Spinal cord (tissue), 9 donors: ENCODE measurements at regions not wholly inside any gene's neighbourhood (a gene's known extent, or its start where the extent isn't known, plus 50 kb on each side); places are given as distances from the start of the nearest gene placed in this dataset.

Source experiments
- DNase-seq, 6 donors: peaks; one replicate each; pipeline versions ENCODE4 v3.0.0 to v3.0.0-alpha.2; 2013 to 2015; ENCODE audit warnings: low spot score in 6 of 6, low read depth in 4 of 6
- H3K27ac ChIP-seq: one replicate; pipeline ENCODE4 v1.5.1; 2013; ENCODE audit warnings: low read depth, low read length, control low read depth
- H3K27me3 ChIP-seq: one replicate; pipeline ENCODE4 v1.6.1; 2013; ENCODE audit warnings: low read length; ENCODE audit not compliant: control insufficient read depth, insufficient read depth
- H3K36me3 ChIP-seq: one replicate; pipeline ENCODE4 v1.6.1; 2013; ENCODE audit warnings: low read length; ENCODE audit not compliant: control insufficient read depth, insufficient read depth
- H3K4me1 ChIP-seq: one replicate; pipeline ENCODE4 v1.6.1; 2013; ENCODE audit warnings: low read length; ENCODE audit not compliant: control insufficient read depth, insufficient read depth
- H3K4me3 ChIP-seq: one replicate; pipeline ENCODE4 v1.5.1; 2013; ENCODE audit warnings: low read depth, low read length, control low read depth
- H3K9me3 ChIP-seq: one replicate; pipeline ENCODE4 v1.6.1; 2013; ENCODE audit warnings: low read length; ENCODE audit not compliant: control insufficient read depth, insufficient read depth
- WGBS: methylation state at CpG from one replicate; pipeline ENCODE4 v1.1.5; 2013; ENCODE audit warnings: missing lambda C conversion rate; ENCODE audit not compliant: insufficient coverage; 5-methylcytosine and 5-hydroxymethylcytosine counted together
- donor health status: healthy.

- Histone ChIP-seq H3K4me3 (no peak overlapping the region), H3K36me3 (no peaks in the 10 kb centered on the region), H3K27me3 (no peaks in the 10 kb centered on the region), H3K4me1 (no peaks in the 10 kb centered on the region), H3K27ac (no peak overlapping the region), H3K9me3 (no peaks in the 10 kb centered on the region)
- no peak for DNase-seq
- 93% methylated on average over 2 of the region's 8 CpGs for WGBS
Measured at GRCh38 chr3:66133853-66134445, 86.9 kb upstream of the SLC25A26 start.

DNA sequence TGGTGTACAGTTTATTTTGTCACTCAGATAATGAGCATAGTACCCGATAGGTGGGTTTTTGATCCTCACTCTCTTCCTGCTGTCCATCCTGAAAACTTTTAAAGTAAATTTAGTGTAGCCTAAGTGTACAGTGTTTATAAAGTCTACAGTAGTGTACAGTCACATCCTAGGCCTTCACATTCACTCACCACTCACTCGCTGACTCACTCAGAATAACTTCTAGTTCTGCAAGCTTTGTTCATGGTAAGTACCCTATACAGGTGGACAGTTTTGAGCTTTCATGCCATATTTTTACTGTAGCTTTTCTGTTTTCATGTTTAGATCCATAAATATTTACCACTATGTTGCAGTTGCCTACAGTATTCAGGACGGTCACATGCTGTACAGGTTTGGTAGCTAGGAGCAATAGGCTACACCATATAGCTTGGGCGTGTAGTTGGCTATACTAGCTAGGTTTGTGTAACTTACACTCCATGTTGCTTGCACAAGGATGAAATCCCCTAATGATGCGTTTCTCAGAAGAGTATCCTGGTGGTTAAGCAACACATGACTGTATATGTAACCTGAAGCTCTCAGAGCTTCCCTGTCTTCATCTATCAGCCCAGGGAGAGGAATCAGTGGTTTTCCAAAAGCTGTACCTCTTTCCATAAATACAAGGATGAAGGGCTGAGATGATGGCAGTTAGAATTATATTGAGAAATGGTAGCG, 87.6 kb upstream of the SLC25A26 start:
- 100% methylated on average over 2 of the region's 6 CpGs for WGBS
- H3K27me3 ChIP-seq = no peaks in the 10 kb centered on the region
- no peaks in the 10 kb centered on the region for H3K36me3 ChIP-seq
- no peak overlapping the region for H3K4me3 ChIP-seq
- DNase-seq = no peak
- H3K27ac ChIP-seq = no peak overlapping the region
- no peaks in the 10 kb centered on the region for H3K4me1 ChIP-seq
- no peaks in the 10 kb centered on the region for H3K9me3 ChIP-seq

DNA sequence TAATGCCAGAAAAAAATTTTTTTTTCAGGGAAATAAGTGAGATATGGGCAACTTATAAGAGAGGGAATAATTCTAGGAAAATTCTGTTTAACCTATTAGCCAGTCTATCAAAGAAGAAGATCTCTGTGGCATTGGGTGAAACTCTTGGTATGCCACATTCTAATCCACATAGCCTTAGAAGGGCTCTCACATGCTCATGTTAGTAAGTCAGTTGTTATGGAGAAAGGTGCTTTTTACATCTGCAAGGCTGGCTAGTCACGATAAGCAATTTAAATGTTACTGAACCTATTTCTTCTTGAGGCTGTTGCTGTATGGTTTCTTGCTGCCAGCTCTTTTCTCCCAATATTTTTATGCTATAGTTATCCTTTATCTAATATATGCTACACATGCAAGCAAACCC, 89.9 kb upstream of the MAGI1 start:
- Histone ChIP-seq H3K4me3 (no peak overlapping the region), H3K4me1 (no peaks in the 10 kb centered on the region), H3K27me3 (no peaks in the 10 kb centered on the region), H3K9me3 (no peaks in the 10 kb centered on the region), H3K36me3 (no peaks in the 10 kb centered on the region), H3K27ac (no peak overlapping the region)
- WGBS = no CpG with 5 or more reads among the region's 1 CpG
- DNase-seq = no peak

- DNase-seq = no peak
- H3K4me1 ChIP-seq = no peaks in the 10 kb centered on the region
- H3K27ac ChIP-seq = no peak overlapping the region
- WGBS = 75% methylated on average over 4 of the region's 6 CpGs
- no peaks in the 10 kb centered on the region for H3K27me3 ChIP-seq
- H3K4me3 ChIP-seq = no peak overlapping the region
- no peaks in the 10 kb centered on the region for H3K36me3 ChIP-seq
- H3K9me3 ChIP-seq = no peaks in the 10 kb centered on the region
Measured at GRCh38 chr3:66121318-66121717, 82.6 kb upstream of the MAGI1 start.

- H3K27ac ChIP-seq = no peak overlapping the region
- DNase-seq = peak in 1 of 6 donors; percentile 59
Measured at GRCh38 chr3:66115858-66116654, 77.3 kb upstream of the MAGI1 start.

DNA sequence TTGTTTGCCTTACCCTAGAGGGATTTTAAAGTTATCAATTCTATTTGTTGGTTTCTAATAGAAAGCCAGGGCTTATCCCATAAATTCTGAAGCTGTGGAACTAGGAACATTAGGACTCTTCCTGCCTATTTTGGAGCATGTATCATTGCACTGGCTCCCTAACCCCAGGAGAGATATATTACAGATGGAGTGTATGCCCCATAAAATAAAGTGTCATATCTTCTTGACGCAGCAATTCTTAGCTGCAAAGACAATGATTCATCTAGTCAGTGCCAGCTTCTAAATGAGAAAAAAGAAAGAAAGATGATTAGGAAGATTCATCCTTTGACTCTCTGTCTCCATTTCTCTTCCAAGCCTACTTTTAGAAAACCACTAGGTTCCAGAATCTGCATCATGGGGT, 74.8 kb upstream of the MAGI1 start:
- Histone ChIP-seq H3K4me1 (no peaks in the 10 kb centered on the region), H3K27me3 (no peaks in the 10 kb centered on the region), H3K27ac (no peak overlapping the region), H3K36me3 (no peaks in the 10 kb centered on the region), H3K9me3 (no peaks in the 10 kb centered on the region), H3K4me3 (no peak overlapping the region)
- WGBS = no CpG with 5 or more reads among the region's 1 CpG
- DNase-seq = peak in 1 of 6 donors; percentile 34

More at GRCh38 chr3:66115858-66116654, 77.3 kb upstream of the MAGI1 start:
- Histone ChIP-seq H3K9me3 (no peaks in the 10 kb centered on the region), H3K27me3 (no peaks in the 10 kb centered on the region), H3K4me1 (no peaks in the 10 kb centered on the region), H3K4me3 (no peak overlapping the region), H3K36me3 (no peaks in the 10 kb centered on the region)
- WGBS = 65% methylated on average over 4 of the region's 6 CpGs

GRCh38 chr3:66110840-66111239, 72.1 kb upstream of the MAGI1 start:
- Histone ChIP-seq H3K4me3 (no peak overlapping the region), H3K27me3 (no peaks in the 10 kb centered on the region), H3K4me1 (no peaks in the 10 kb centered on the region), H3K27ac (no peak overlapping the region), H3K36me3 (no peaks in the 10 kb centered on the region), H3K9me3 (no peaks in the 10 kb centered on the region)
- peak in 1 of 6 donors; percentile 17 for DNase-seq
- no CpG with 5 or more reads among the region's 6 CpGs for WGBS

DNA sequence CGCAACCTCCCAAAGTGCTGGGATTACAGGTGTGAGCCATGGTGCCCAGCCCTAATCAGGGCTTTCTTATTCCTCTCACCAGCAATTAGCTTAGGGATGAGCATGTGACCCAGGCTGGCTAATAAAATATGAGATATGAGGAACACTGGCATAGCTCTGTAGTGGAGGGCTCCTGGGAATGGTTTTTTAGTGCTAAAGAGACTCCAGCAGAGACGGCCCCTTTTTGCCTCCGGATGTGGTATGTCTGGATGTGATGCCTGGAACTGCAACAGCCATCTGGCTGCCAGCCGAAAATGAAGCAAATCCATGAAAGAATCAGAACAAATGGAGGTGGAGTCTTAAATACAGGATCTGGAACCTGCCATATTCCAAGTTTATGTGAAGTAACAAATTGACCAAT, 69.1 kb upstream of the MAGI1 start:
- no peaks in the 10 kb centered on the region for H3K36me3 ChIP-seq
- no peak overlapping the region for H3K4me3 ChIP-seq
- H3K9me3 ChIP-seq = no peaks in the 10 kb centered on the region
- no peak for DNase-seq
- H3K27ac ChIP-seq = no peak overlapping the region
- no peaks in the 10 kb centered on the region for H3K27me3 ChIP-seq
- WGBS = 30% methylated on average over 2 of the region's 4 CpGs
- H3K4me1 ChIP-seq = no peaks in the 10 kb centered on the region

DNA sequence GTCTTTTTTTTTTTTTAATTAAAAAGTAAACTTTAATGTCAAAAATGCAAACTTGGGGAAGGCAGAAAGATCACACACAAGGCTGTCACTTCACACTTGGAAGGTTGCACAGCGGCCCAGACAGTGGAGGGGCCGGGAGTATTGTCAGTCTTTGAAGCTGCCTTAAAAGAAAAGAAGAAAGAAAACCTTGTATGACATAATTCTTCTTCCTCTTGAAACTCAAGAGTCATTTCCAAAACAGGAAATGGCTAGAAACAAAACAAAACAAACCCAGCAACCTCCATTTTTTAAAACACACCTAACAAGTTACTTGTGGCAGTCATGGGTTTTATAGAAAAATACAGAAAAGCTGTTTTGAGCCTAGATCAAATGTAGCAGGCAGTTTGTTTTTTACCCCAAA, 68.1 kb upstream of the MAGI1 start:
- Histone ChIP-seq H3K36me3 (no peaks in the 10 kb centered on the region), H3K27ac (no peak overlapping the region), H3K4me1 (no peaks in the 10 kb centered on the region), H3K9me3 (no peaks in the 10 kb centered on the region), H3K27me3 (no peaks in the 10 kb centered on the region), H3K4me3 (no peak overlapping the region)
- no CpG with 5 or more reads among the region's 2 CpGs for WGBS
- DNase-seq = no peak

DNA sequence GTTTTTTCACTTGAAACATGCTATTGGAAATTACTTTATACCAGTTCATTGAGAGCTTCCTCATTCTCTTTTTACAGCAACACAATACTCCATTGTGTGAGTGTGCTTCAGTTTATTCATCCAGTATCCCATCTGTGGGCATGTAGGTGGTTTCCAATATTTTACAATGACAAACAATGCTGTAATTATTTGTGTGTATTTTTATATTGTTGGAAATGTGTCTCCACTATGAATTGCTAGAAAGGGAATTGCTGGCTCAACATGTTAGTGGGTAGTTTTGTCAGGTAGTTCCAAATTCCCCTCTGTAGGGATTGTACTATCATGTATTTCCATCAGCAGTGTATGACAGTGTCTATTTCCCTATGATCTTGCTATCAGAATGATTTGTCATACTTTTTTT, 65.8 kb upstream of the MAGI1 start:
- Histone ChIP-seq H3K4me3 (no peak overlapping the region), H3K27ac (no peak overlapping the region), H3K27me3 (no peaks in the 10 kb centered on the region), H3K36me3 (no peaks in the 10 kb centered on the region), H3K9me3 (no peaks in the 10 kb centered on the region), H3K4me1 (no peaks in the 10 kb centered on the region)
- DNase-seq = no peak
